ENCODE measurements at regions not wholly inside any gene's neighbourhood (a gene's known extent, or its start where the extent isn't known, plus 50 kb on each side); places are given as distances from the start of the nearest gene placed in this dataset.

DNA sequence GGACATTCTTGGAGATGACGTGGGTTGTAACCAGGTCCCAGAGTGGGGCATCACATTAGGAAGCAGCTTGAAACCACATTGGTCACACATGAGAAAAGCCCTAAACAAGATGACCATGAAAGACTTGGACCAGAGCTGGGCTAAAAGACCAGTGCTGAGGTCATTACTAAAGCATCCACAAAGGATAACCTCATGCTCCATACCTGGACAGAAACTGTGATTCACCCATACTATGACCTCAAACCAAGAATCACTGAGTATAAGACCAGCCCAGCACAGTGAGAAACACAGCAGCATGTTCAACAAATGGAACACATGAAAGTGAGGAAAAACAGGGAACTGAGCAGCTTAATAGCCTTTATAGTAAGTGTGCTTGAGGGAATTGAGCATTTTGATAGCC, 635.5 kb upstream of the NETO1 start:
- DNase-seq (ENCODE audit: low read depth, low spot score), result no peak
- H3K27me3 ChIP-seq (ENCODE audit: control insufficient read depth, insufficient read depth, low read length), result no peaks in the 10 kb centered on the region
- no peaks in the 10 kb centered on the region for H3K36me3 ChIP-seq (ENCODE audit: control insufficient read depth, insufficient read depth, low read length)
- WGBS (ENCODE audit: insufficient coverage, insufficient read length), result no CpG with 5 or more reads among the region's 1 CpG
- H3K9me3 ChIP-seq (ENCODE audit: control insufficient read depth, insufficient read depth, low read length), result no peaks in the 10 kb centered on the region
- H3K4me1 ChIP-seq (ENCODE audit: control insufficient read depth, insufficient read depth, low read length), result no peaks in the 10 kb centered on the region
- no peak overlapping the region for H3K4me3 ChIP-seq (ENCODE audit: low read length)
- no peak overlapping the region for H3K27ac ChIP-seq (ENCODE audit: low read length)

GRCh38 chr18:73487966-73488365, 620.2 kb upstream of the NETO1 start:
- H3K27ac ChIP-seq (ENCODE audit: low read length), result no peak overlapping the region
- H3K36me3 ChIP-seq (ENCODE audit: control insufficient read depth, insufficient read depth, low read length), result no peaks in the 10 kb centered on the region
- H3K4me3 ChIP-seq (ENCODE audit: low read length), result no peak overlapping the region
- DNase-seq (ENCODE audit: low read depth, low spot score), result no peak
- no peaks in the 10 kb centered on the region for H3K27me3 ChIP-seq (ENCODE audit: control insufficient read depth, insufficient read depth, low read length)
- H3K9me3 ChIP-seq (ENCODE audit: control insufficient read depth, insufficient read depth, low read length), result no peaks in the 10 kb centered on the region
- H3K4me1 ChIP-seq (ENCODE audit: control insufficient read depth, insufficient read depth, low read length), result no peaks in the 10 kb centered on the region
- no CpG with 5 or more reads among the region's 2 CpGs for WGBS (ENCODE audit: insufficient coverage, insufficient read length)

DNA sequence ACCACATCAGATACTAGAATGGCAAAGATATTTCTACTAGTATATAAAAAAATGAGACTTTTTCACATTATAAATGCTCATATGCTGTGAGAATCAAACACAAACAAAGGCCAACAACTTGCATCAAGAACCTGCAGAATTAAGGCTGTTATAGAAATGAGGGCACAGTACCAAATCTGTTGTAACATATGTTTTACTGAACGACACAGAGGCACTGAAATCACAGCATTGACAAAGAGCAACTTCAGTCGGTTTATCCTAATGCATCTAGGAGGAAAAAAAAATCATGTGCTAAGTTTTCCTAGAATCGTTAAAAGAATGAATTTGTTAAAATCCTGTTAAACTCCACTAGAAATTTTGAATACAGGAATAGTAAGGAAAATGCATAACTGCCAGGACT, 617.4 kb upstream of the NETO1 start:
- H3K9me3 ChIP-seq (ENCODE audit: control insufficient read depth, insufficient read depth, low read length), result no peaks in the 10 kb centered on the region
- H3K27ac ChIP-seq (ENCODE audit: low read length), result no peak overlapping the region
- no peaks in the 10 kb centered on the region for H3K4me1 ChIP-seq (ENCODE audit: control insufficient read depth, insufficient read depth, low read length)
- no peak for DNase-seq (ENCODE audit: low read depth, low spot score)
- H3K4me3 ChIP-seq (ENCODE audit: low read length), result no peak overlapping the region
- H3K27me3 ChIP-seq (ENCODE audit: control insufficient read depth, insufficient read depth, low read length), result no peaks in the 10 kb centered on the region
- no peaks in the 10 kb centered on the region for H3K36me3 ChIP-seq (ENCODE audit: control insufficient read depth, insufficient read depth, low read length)
- WGBS (ENCODE audit: insufficient coverage, insufficient read length), result no CpG with 5 or more reads among the region's 3 CpGs

- Histone ChIP-seq H3K4me3 (ENCODE audit: low read length) (no peak overlapping the region), H3K9me3 (ENCODE audit: control insufficient read depth, insufficient read depth, low read length) (no peaks in the 10 kb centered on the region), H3K4me1 (ENCODE audit: control insufficient read depth, insufficient read depth, low read length) (no peaks in the 10 kb centered on the region), H3K36me3 (ENCODE audit: control insufficient read depth, insufficient read depth, low read length) (no peaks in the 10 kb centered on the region), H3K27me3 (ENCODE audit: control insufficient read depth, insufficient read depth, low read length) (no peaks in the 10 kb centered on the region), H3K27ac (ENCODE audit: low read length) (no peak overlapping the region)
- no CpG with 5 or more reads among the region's 2 CpGs for WGBS (ENCODE audit: insufficient coverage, insufficient read length)
- DNase-seq (ENCODE audit: low read depth, low spot score), result no peak
Observed at GRCh38 chr18:73482901-73483300, 615.1 kb upstream of the NETO1 start.

- Histone ChIP-seq H3K4me3 (ENCODE audit: low read length) (no peak overlapping the region), H3K9me3 (ENCODE audit: control insufficient read depth, insufficient read depth, low read length) (no peaks in the 10 kb centered on the region), H3K27ac (ENCODE audit: low read length) (no peak overlapping the region), H3K4me1 (ENCODE audit: control insufficient read depth, insufficient read depth, low read length) (no peaks in the 10 kb centered on the region), H3K27me3 (ENCODE audit: control insufficient read depth, insufficient read depth, low read length) (no peaks in the 10 kb centered on the region), H3K36me3 (ENCODE audit: control insufficient read depth, insufficient read depth, low read length) (no peaks in the 10 kb centered on the region)
- no peak for DNase-seq (ENCODE audit: low read depth, low spot score)
- WGBS (ENCODE audit: insufficient coverage, insufficient read length), result no CpG with 5 or more reads among the region's 2 CpGs
Observed at GRCh38 chr18:73479477-73479876, 611.7 kb upstream of the NETO1 start.

- no peak overlapping the region for H3K4me3 ChIP-seq (ENCODE audit: low read length)
- H3K27ac ChIP-seq (ENCODE audit: low read length), result no peak overlapping the region
- H3K4me1 ChIP-seq (ENCODE audit: control insufficient read depth, insufficient read depth, low read length), result no peaks in the 10 kb centered on the region
- H3K27me3 ChIP-seq (ENCODE audit: control insufficient read depth, insufficient read depth, low read length), result no peaks in the 10 kb centered on the region
- DNase-seq (ENCODE audit: low read depth, low spot score), result no peak
- WGBS (ENCODE audit: insufficient coverage, insufficient read length), result no CpG with 5 or more reads among the region's 2 CpGs
- H3K36me3 ChIP-seq (ENCODE audit: control insufficient read depth, insufficient read depth, low read length), result no peaks in the 10 kb centered on the region
- H3K9me3 ChIP-seq (ENCODE audit: control insufficient read depth, insufficient read depth, low read length), result no peaks in the 10 kb centered on the region
Observed at GRCh38 chr18:73478191-73478590, 610.4 kb upstream of the NETO1 start.

DNA sequence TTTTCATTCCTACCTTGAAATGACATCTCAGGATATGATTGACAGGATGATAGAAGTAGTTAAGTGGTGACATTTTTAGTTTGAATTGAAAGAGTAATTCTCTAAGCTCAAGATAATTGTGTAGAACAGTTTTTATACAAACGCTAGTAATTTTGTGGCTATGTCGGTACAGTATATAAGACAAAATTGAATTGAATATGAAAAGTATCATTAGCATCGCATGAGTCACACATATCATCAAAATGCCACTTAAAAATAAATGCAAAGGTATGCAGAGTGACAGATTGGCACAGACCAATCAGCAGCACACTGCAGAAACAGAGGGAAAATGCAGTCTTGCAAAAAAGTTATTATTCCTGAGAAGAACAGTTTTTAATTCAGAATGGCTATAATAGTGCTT, 608.2 kb upstream of the NETO1 start:
- Histone ChIP-seq H3K9me3 (ENCODE audit: control insufficient read depth, insufficient read depth, low read length) (no peaks in the 10 kb centered on the region), H3K4me3 (ENCODE audit: low read length) (no peak overlapping the region), H3K27me3 (ENCODE audit: control insufficient read depth, insufficient read depth, low read length) (no peaks in the 10 kb centered on the region), H3K36me3 (ENCODE audit: control insufficient read depth, insufficient read depth, low read length) (no peaks in the 10 kb centered on the region), H3K4me1 (ENCODE audit: control insufficient read depth, insufficient read depth, low read length) (no peaks in the 10 kb centered on the region), H3K27ac (ENCODE audit: low read length) (no peak overlapping the region)
- DNase-seq (ENCODE audit: low read depth, low spot score), result no peak
- WGBS (ENCODE audit: insufficient coverage, insufficient read length), result no CpG with 5 or more reads among the region's 3 CpGs

- Histone ChIP-seq H3K4me1 (ENCODE audit: control insufficient read depth, insufficient read depth, low read length) (no peaks in the 10 kb centered on the region), H3K4me3 (ENCODE audit: low read length) (no peak overlapping the region), H3K27me3 (ENCODE audit: control insufficient read depth, insufficient read depth, low read length) (no peaks in the 10 kb centered on the region), H3K9me3 (ENCODE audit: control insufficient read depth, insufficient read depth, low read length) (no peaks in the 10 kb centered on the region), H3K27ac (ENCODE audit: low read length) (no peak overlapping the region), H3K36me3 (ENCODE audit: control insufficient read depth, insufficient read depth, low read length) (no peaks in the 10 kb centered on the region)
- no CpG with 5 or more reads among the region's 2 CpGs for WGBS (ENCODE audit: insufficient coverage, insufficient read length)
- no peak for DNase-seq (ENCODE audit: low read depth, low spot score)
Observed at GRCh38 chr18:73462092-73462491, 594.3 kb upstream of the NETO1 start.

DNA sequence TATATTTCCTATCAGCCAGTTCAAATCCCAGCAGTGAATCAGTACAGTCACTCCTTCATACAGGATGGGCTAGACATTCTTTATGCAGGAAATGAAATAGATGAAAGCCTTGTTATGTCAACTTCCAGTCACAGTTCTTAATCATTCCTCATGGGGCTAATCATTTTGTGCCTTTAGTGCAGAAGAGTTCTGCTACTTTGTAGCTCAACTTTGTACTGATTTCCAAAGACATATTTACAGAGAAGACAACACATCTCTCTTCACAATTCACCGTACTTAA, 593.9 kb upstream of the NETO1 start:
- Histone ChIP-seq H3K4me1 (ENCODE audit: control insufficient read depth, insufficient read depth, low read length) (no peaks in the 10 kb centered on the region), H3K27ac (ENCODE audit: low read length) (no peak overlapping the region), H3K36me3 (ENCODE audit: control insufficient read depth, insufficient read depth, low read length) (no peaks in the 10 kb centered on the region), H3K27me3 (ENCODE audit: control insufficient read depth, insufficient read depth, low read length) (no peaks in the 10 kb centered on the region), H3K4me3 (ENCODE audit: low read length) (no peak overlapping the region), H3K9me3 (ENCODE audit: control insufficient read depth, insufficient read depth, low read length) (no peaks in the 10 kb centered on the region)
- no CpG with 5 or more reads among the region's 1 CpG for WGBS (ENCODE audit: insufficient coverage, insufficient read length)
- DNase-seq (ENCODE audit: low read depth, low spot score), result no peak

- no CpG with 5 or more reads among the region's 12 CpGs for WGBS (ENCODE audit: insufficient coverage, insufficient read length)
- Histone ChIP-seq H3K4me1 (ENCODE audit: control insufficient read depth, insufficient read depth, low read length) (no peaks in the 10 kb centered on the region), H3K4me3 (ENCODE audit: low read length) (no peak overlapping the region), H3K9me3 (ENCODE audit: control insufficient read depth, insufficient read depth, low read length) (no peaks in the 10 kb centered on the region), H3K27me3 (ENCODE audit: control insufficient read depth, insufficient read depth, low read length) (no peaks in the 10 kb centered on the region), H3K36me3 (ENCODE audit: control insufficient read depth, insufficient read depth, low read length) (no peaks in the 10 kb centered on the region), H3K27ac (ENCODE audit: low read length) (no peak overlapping the region)
- DNase-seq (ENCODE audit: low read depth, low spot score), result no peak
Observed at GRCh38 chr18:73461038-73461779, 593.4 kb upstream of the NETO1 start.

DNA sequence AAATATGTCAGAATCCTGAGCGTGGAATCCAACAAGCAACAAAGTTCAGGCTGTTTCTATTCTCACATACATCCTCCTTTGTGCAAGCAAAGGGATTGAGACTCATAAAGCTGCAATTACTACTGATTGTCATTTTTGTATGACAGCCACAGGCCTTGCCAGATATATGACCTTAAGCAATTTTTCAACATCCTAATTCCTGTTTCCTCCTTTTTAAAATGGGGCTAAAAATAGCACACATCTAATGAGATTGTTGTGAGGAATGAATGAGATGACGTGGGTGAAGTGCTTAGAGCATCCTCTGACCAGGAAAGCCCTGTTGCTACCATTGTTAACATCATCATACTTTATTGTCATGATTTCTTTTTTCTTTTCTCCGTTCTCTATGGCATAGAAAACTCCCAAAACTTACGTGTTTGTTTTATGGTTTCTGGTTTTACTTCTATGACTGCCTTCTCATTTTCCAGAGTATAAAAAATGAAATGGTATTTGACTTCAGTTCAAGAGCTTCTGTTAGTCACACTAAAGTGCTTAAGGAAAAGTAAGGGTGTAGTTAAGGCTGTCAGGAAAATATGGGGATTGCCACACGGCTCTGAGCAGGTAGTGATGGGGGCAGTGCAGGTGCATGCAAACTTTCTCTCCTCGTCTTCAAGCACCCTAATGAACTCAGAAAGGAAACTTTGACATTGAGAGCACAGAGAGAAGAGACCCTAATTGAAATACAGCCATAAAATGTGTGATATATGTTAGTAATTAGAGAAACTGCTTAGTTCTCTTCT, 590.6 kb upstream of the NETO1 start:
- H3K4me1 ChIP-seq (ENCODE audit: control insufficient read depth, insufficient read depth, low read length), result no peaks in the 10 kb centered on the region
- DNase-seq (ENCODE audit: low read depth, low spot score), result no peak
- no CpG with 5 or more reads among the region's 6 CpGs for WGBS (ENCODE audit: insufficient coverage, insufficient read length)

More for the DNA sequence above, 590.6 kb upstream of the NETO1 start:
- Histone ChIP-seq H3K4me3 (ENCODE audit: low read length) (no peak overlapping the region), H3K36me3 (ENCODE audit: control insufficient read depth, insufficient read depth, low read length) (no peaks in the 10 kb centered on the region), H3K27me3 (ENCODE audit: control insufficient read depth, insufficient read depth, low read length) (no peaks in the 10 kb centered on the region), H3K9me3 (ENCODE audit: control insufficient read depth, insufficient read depth, low read length) (no peaks in the 10 kb centered on the region), H3K27ac (ENCODE audit: low read length) (no peak overlapping the region)

Measured in iPS DF 6.9 (cell line).